ENCODE measurements at regions not wholly inside any gene's neighbourhood (a gene's known extent, or its start where the extent isn't known, plus 50 kb on each side); places are given as distances from the start of the nearest gene placed in this dataset.

- TF ChIP-seq POLR2AphosphoS5 (IDR thresholded peaks at IDR 0.05), result no peak
- TF ChIP-seq, protein P1, sequence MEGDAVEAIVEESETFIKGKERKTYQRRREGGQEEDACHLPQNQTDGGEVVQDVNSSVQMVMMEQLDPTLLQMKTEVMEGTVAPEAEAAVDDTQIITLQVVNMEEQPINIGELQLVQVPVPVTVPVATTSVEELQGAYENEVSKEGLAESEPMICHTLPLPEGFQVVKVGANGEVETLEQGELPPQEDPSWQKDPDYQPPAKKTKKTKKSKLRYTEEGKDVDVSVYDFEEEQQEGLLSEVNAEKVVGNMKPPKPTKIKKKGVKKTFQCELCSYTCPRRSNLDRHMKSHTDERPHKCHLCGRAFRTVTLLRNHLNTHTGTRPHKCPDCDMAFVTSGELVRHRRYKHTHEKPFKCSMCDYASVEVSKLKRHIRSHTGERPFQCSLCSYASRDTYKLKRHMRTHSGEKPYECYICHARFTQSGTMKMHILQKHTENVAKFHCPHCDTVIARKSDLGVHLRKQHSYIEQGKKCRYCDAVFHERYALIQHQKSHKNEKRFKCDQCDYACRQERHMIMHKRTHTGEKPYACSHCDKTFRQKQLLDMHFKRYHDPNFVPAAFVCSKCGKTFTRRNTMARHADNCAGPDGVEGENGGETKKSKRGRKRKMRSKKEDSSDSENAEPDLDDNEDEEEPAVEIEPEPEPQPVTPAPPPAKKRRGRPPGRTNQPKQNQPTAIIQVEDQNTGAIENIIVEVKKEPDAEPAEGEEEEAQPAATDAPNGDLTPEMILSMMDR (IDR thresholded peaks at IDR 0.05), result no peak
Measured at GRCh38 chr14:45381091-45381490, 128.1 kb upstream of the MIS18BP1 start.
